ENCODE measurements at regions not wholly inside any gene's neighbourhood (a gene's known extent, or its start where the extent isn't known, plus 50 kb on each side); places are given as distances from the start of the nearest gene placed in this dataset.

DNA sequence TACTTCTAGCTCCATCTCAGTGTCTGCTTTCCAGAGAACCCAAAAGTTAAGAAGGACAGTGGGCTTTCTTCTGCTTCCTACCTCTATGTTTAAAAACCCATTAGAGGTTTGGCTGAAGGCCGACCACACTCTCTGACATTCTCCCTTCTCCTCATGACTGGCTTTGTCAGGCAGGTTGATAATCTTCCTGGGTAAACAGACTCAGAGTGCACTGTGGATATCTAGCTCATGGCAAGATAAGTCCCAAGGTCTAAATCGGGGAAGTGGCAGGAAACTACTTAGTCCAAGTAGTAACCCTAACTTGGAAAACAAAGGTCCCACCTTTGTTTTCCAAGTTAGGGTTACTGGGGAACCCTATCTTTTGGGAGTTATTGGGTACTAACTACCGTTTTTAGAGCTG lies 161.9 kb upstream of the SPAG17 start:
- Mint-ChIP-seq H3K27ac (no peak overlapping the region), H3K27me3 (peaks cover 2% of the 10 kb centered on the region), H3K4me3 (no peak overlapping the region), H3K9me3 (peaks cover 13% of the 10 kb centered on the region), H3K36me3 (ENCODE audit: low read depth) (no peaks in the 10 kb centered on the region), H3K4me1 (ENCODE audit: low read depth) (no peaks in the 10 kb centered on the region)
- no peak for DNase-seq

DNA sequence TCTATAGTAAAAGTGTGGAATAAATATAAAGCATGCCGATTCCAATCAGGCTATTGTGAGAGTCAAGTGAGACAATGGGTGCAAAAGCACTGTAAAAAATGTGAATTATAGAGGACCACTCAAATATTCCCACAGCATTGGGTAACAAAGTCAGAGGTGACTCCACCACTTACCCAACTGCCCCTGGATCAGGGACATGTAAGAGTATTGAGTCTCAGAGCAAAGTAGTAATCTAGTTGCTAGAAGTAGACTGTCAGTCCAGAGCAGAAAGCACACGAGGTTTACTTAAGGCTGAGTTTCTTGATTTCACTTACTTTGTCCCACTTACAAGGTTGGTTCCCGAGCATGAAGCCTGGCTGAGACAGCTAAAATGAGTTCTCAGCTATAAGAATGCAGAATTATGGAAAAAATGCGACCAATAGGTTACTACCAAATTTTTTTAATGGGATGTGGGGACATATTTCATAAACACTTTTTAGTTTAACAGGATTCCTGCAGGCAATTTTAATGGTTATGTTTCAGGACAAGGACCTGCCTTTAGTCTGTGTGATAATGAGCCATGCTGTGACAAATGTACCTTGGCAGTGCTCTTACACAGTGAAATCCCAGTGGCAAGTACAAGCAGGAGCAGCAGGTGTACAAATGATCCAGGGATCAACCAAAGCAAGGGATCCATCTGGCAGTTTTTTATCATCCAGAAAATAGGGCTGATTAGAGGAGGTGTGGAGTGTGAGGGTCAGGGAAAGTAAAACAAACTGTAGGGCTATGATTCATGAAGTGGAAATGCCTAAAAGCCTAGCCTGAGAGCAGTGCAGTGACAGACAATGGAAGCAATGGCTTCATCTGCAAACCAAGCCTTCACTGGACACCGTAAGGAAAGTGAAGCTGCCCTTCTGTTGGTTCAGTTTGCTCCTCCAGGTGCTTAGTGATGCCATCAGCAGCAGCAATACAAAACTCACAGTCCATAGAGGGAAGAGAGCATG lies 156.2 kb upstream of the SPAG17 start:
- H3K4me1 Mint-ChIP-seq (ENCODE audit: low read depth), result no peaks in the 10 kb centered on the region
- H3K27me3 Mint-ChIP-seq, result peaks cover 2% of the 10 kb centered on the region
- H3K4me3 Mint-ChIP-seq, result no peak overlapping the region
- no peak overlapping the region for H3K27ac Mint-ChIP-seq
- DNase-seq, result no peak
- H3K9me3 Mint-ChIP-seq, result peaks cover 5% of the 10 kb centered on the region
- no peaks in the 10 kb centered on the region for H3K36me3 Mint-ChIP-seq (ENCODE audit: low read depth)

DNA sequence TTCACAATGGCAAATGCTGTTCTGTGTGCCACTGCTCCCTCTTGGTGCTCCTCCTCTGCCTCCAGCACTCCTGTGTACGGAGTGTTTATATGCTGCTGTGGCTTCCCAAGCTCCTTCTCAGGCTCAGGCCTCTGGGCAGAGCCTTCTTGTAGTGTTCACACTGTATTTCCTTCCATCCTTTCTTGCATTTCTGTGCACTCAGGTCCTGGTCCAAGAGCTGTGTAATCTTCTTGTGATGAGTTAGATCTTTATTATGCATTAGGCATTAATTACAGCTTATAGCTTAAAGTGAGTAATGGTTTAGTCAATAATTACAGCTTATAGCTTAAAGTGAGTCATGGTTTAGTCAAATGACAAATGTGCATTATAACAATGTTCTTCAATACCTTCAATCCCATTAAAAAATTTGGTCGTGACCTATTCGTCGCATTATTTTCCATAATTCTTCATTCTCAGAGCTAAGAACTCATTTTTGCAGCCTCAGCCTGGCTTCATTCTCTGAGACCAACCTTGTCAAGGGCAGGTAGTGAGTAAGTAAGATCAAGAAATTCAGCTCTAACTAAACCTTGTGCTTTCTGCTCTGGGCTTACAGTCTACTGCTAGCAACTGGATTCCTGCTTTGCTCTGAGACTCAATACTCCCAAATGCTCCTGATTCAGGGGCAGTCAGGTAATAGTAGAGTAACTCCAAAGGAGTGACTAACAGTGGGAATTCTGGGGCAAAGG lies 154.5 kb upstream of the SPAG17 start:
- H3K27me3 Mint-ChIP-seq, result peaks cover 2% of the 10 kb centered on the region
- DNase-seq, result no peak
- H3K4me1 Mint-ChIP-seq (ENCODE audit: low read depth), result no peaks in the 10 kb centered on the region

DNA sequence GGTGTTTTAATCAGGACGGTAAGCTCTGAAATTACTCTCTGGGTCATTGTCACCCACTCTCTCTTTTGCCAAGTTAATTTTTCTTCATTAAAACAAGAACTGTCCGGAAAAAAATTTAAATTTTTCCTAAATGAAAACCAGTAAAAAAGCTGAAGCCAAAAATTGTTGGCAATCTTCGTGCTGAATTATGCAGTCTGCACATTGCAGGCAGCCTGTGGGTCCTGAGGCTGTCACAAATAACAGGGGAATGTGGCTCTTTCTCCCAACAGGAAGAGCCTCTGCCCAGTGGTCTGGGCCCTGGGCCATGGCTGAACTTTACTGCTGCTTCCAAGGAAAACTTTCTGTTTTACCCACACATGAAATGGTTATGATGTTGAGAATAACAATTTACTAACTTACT lies 153.9 kb upstream of the SPAG17 start:
- H3K4me3 Mint-ChIP-seq, result no peak overlapping the region
- H3K4me1 Mint-ChIP-seq (ENCODE audit: low read depth), result no peaks in the 10 kb centered on the region
- no peaks in the 10 kb centered on the region for H3K36me3 Mint-ChIP-seq (ENCODE audit: low read depth)
- H3K27me3 Mint-ChIP-seq, result peaks cover 2% of the 10 kb centered on the region
- no peak overlapping the region for H3K27ac Mint-ChIP-seq
- no peak for DNase-seq
- peaks cover 6% of the 10 kb centered on the region for H3K9me3 Mint-ChIP-seq

More for the DNA sequence above, 154.5 kb upstream of the SPAG17 start:
- Mint-ChIP-seq H3K27ac (no peak overlapping the region), H3K4me3 (no peak overlapping the region), H3K36me3 (ENCODE audit: low read depth) (no peaks in the 10 kb centered on the region), H3K9me3 (peaks cover 7% of the 10 kb centered on the region)

DNA sequence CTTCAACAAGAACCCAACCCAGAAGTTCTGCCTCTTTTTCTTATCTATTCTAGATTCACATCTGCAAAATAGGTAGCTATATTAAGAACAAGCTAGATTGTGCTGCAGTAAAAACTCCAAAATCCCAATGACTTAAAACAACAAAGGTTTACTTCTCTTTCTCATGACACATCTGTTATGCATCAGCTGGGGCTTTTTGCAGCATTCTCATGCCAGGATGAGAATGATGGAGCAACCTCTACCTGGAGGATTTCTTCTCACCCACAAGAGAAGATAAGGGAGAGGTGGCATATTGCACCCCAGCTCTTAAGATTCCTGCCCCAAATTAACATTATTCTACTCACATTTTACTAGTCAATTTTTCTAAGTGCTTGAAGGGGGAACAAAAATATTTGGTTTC lies 152.3 kb upstream of the SPAG17 start:
- no peak for DNase-seq
- Mint-ChIP-seq H3K36me3 (ENCODE audit: low read depth) (no peaks in the 10 kb centered on the region), H3K27me3 (no peaks in the 10 kb centered on the region), H3K4me3 (no peak overlapping the region), H3K4me1 (ENCODE audit: low read depth) (no peaks in the 10 kb centered on the region), H3K27ac (no peak overlapping the region), H3K9me3 (peaks cover 4% of the 10 kb centered on the region)

DNA sequence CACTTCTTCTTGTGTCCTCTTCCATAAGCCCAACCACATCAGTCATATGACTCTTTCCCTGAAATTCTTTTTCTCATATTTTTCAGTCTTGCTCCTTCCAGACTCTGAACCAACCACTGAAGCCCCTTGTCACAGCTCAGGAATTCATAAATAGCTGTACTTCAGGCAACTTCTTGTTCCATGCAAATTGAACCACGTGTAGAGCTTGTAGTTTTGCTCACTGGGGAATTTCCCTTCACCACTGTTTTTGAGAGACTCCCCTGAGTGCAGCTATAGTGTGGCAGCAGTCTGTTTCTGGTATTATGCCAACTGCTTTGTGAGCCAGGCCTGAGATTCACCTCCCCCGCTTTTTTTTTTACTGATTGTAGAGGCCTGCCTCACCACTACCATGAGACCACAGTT lies 150.3 kb upstream of the SPAG17 start:
- H3K4me1 Mint-ChIP-seq (ENCODE audit: low read depth), result no peaks in the 10 kb centered on the region
- H3K9me3 Mint-ChIP-seq, result peaks cover 9% of the 10 kb centered on the region
- H3K27ac Mint-ChIP-seq, result no peak overlapping the region
- H3K36me3 Mint-ChIP-seq (ENCODE audit: low read depth), result no peaks in the 10 kb centered on the region
- DNase-seq, result no peak
- H3K27me3 Mint-ChIP-seq, result no peaks in the 10 kb centered on the region
- H3K4me3 Mint-ChIP-seq, result no peak overlapping the region

DNA sequence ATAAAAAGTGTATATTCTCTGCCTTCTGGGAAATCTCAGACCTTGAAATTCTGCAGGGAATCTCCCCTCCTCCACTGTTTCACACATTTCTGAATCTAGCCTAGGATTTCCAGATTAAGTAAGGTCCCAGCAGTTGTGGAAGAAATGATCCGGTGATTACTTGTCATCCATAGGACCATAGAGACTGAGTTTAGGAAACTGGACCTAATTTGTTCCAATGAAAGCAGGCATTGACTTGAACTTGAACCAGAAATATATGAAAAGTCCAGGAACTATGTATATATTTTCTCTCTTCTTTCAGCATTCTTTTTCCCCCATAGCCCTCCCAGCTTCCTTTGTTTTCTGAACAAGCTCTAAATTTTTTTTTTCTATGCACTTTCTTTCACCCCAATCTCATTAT lies 149.5 kb upstream of the SPAG17 start:
- Mint-ChIP-seq H3K36me3 (ENCODE audit: low read depth) (no peaks in the 10 kb centered on the region), H3K4me1 (ENCODE audit: low read depth) (no peaks in the 10 kb centered on the region), H3K27me3 (no peaks in the 10 kb centered on the region), H3K4me3 (no peak overlapping the region), H3K9me3 (peaks cover 9% of the 10 kb centered on the region), H3K27ac (no peak overlapping the region)
- no peak for DNase-seq

DNA sequence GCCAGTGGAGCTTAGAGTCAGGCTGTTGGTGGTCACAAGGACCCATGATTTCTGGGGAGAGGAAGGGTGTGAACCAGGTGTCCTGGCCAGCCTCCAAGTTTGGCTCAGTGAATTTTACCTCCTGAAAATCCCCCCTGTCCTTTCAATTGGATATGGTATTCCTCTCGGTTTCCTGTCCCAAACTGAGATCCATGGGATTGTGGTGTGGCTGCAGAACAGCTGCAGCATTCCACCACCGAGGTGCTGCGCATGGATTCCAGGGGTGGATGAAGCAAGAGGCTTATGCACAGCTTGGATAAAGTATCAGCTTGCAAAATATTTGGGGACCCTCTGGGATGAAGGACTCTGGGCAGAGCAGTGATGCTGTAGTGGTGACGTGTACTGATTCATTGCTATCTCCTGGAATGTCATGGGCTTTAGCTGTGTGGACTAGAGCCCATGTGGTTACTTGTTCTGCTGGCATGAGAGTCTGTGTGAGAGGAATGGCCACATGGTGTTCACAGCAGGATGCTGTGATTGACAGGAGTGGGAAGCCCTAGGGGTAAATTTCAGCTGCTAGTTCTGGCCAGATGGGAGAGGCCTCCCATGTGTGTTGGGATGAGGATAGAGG lies 148.7 kb upstream of the SPAG17 start:
- H3K27me3 Mint-ChIP-seq, result no peaks in the 10 kb centered on the region
- H3K27ac Mint-ChIP-seq, result no peak overlapping the region
- no peak overlapping the region for H3K4me3 Mint-ChIP-seq
- H3K9me3 Mint-ChIP-seq, result peaks cover 9% of the 10 kb centered on the region
- H3K36me3 Mint-ChIP-seq (ENCODE audit: low read depth), result no peaks in the 10 kb centered on the region
- no peaks in the 10 kb centered on the region for H3K4me1 Mint-ChIP-seq (ENCODE audit: low read depth)
- no peak for DNase-seq

DNA sequence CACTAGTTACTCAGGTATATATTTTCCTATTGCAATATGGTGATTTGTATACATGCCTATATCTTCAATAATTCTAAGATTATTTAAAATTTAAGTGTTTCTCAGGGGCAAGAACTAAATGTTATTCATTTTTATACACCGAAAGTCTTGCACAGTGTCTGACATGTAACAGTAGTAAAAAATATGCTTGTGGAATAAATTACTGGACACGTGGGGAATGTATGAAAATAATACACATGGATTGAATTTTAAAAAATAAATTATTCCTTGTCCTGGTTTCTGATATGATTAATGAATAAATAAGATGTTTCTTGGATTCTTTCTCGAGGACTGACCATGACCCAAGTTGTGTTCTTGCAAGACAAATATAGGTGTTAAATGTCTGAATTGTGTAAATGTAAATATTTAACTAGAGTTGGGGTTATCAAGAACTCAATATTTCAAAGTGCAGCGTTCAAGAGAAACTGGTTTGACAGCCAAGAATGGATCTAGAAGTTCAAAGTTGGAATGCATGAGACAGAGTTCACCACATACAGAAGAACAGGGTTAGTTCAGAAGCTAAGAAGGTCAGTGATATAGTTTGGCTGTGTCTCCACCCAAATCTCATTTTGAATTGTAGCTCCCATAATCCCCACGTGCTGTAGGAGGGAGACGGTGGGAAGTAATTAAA lies 142.1 kb upstream of the SPAG17 start:
- no peaks in the 10 kb centered on the region for H3K4me1 Mint-ChIP-seq (ENCODE audit: low read depth)
- no peak overlapping the region for H3K27ac Mint-ChIP-seq
- H3K36me3 Mint-ChIP-seq (ENCODE audit: low read depth), result no peaks in the 10 kb centered on the region
- H3K4me3 Mint-ChIP-seq, result no peak overlapping the region
- no peaks in the 10 kb centered on the region for H3K27me3 Mint-ChIP-seq
- peaks cover 2% of the 10 kb centered on the region for H3K9me3 Mint-ChIP-seq
- DNase-seq, result no peak

DNA sequence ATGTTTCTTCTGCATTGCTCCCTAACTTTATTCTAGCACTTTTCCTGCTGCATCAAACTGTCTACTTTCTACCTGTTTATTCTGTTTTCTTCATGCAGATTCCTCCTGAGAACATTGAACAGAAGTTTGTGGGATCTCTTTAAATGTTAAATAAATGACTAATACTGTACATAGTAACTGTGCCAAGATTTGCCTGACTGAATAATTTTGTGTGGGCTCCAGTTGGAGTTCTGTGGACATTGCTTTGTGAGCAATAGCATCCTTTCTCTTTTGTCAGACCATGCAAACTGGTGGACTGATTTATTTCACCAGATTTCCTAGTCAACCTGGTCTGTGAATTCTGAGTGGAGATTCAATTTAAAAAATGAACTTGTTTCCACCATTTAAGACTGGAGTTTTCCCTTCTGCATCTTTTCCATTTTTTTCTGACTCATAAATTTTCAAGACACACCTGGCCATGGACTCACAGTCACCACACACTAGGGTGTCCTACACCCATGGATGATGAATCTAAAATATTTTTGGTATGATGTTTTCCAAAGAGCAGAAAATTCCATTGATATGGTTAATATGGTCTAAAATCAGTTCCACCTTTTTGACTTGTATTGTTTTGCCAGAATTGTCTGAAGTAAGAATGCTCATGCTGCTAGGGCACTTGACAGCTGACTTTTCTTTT lies 140.7 kb upstream of the SPAG17 start:
- no peak overlapping the region for H3K27ac Mint-ChIP-seq
- no peaks in the 10 kb centered on the region for H3K27me3 Mint-ChIP-seq
- DNase-seq, result no peak
- peaks cover 2% of the 10 kb centered on the region for H3K9me3 Mint-ChIP-seq
- no peaks in the 10 kb centered on the region for H3K4me1 Mint-ChIP-seq (ENCODE audit: low read depth)
- no peak overlapping the region for H3K4me3 Mint-ChIP-seq
- no peaks in the 10 kb centered on the region for H3K36me3 Mint-ChIP-seq (ENCODE audit: low read depth)

DNA sequence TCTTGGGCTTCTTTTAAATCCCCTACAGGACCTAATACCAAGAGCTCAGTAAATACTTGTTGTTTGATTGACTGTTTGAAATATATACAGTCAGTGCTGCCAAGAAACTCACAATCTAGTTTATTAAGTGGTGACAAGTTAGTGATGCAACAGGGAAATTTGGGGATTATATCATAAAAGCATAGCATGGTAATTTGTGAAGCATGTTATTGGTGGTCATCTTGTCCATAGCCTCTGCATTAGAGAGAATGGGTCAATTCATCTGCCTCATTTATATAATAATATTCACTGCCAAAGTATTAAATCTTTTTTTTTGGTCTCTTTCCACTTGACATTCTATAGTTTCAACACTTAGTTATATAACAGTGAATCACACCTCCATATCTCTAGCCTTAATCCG lies 138.2 kb upstream of the SPAG17 start:
- no peak overlapping the region for H3K4me3 Mint-ChIP-seq
- no peaks in the 10 kb centered on the region for H3K27me3 Mint-ChIP-seq
- no peak overlapping the region for H3K27ac Mint-ChIP-seq
- H3K36me3 Mint-ChIP-seq (ENCODE audit: low read depth), result no peaks in the 10 kb centered on the region
- no peaks in the 10 kb centered on the region for H3K4me1 Mint-ChIP-seq (ENCODE audit: low read depth)
- DNase-seq, result no peak
- H3K9me3 Mint-ChIP-seq, result peaks cover 3% of the 10 kb centered on the region

DNA sequence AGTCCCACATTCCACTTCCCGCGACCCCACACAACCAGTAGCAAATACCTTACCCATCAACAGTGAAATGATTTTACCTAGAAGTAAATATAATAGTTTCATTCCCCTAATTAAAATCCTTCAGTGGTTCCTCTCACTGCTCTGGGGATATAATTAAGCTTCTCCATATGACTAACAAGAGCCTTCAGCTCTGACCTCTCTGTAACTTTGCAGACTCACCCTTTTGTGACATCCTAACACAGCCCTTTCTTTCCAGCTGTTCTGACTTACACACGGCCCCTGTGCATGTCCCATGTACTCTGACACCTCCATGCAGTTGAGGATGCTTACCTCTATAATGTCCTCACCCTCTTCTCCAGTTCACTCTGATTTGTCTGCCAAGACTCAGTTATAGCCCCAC lies 137.3 kb upstream of the SPAG17 start:
- no peak for DNase-seq
- H3K36me3 Mint-ChIP-seq (ENCODE audit: low read depth), result no peaks in the 10 kb centered on the region
- no peaks in the 10 kb centered on the region for H3K27me3 Mint-ChIP-seq
- no peak overlapping the region for H3K27ac Mint-ChIP-seq
- H3K4me1 Mint-ChIP-seq (ENCODE audit: low read depth), result no peaks in the 10 kb centered on the region
- H3K9me3 Mint-ChIP-seq, result peaks cover 3% of the 10 kb centered on the region
- H3K4me3 Mint-ChIP-seq, result no peak overlapping the region

DNA sequence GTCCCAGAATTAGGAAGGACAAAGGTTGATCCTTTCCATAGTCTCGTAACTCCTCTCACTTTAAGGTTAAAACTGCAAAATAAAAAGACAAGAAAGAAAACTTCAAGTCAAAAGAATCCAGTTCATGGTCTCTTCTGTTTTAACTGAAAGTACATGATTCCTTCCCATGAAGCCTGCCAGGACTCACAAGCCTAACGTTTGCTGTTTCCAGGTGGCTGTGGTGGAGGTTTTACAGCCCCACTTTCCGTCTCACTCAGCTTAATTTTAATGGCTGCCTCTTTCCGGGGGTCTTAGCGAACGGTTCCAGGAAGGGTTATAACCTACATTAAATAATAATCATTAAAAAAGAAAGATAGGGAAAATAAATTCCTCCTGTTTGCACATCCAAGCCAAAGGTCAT lies 136.8 kb upstream of the SPAG17 start:
- no peaks in the 10 kb centered on the region for H3K4me1 Mint-ChIP-seq (ENCODE audit: low read depth)
- DNase-seq, result no peak
- peaks cover 3% of the 10 kb centered on the region for H3K9me3 Mint-ChIP-seq
- no peaks in the 10 kb centered on the region for H3K36me3 Mint-ChIP-seq (ENCODE audit: low read depth)
- no peak overlapping the region for H3K27ac Mint-ChIP-seq
- no peaks in the 10 kb centered on the region for H3K27me3 Mint-ChIP-seq
- no peak overlapping the region for H3K4me3 Mint-ChIP-seq
